Testis (tissue), 2 donors: ENCODE measurements at regions not wholly inside any gene's neighbourhood (a gene's known extent, or its start where the extent isn't known, plus 50 kb on each side); places are given as distances from the start of the nearest gene placed in this dataset.
"Not testable (repeated sequence)": the region's sequence is repeated elsewhere in the genome, so short reads cannot be mapped to it uniquely, and the experiment has no call there.

Source experiments
- DNase-seq: peaks from one replicate; pipeline ENCODE4 v3.0.0-alpha.2; 2019
- H3K27ac ChIP-seq, 2 donors: fragments of 200-600 bp; sonication (generic); one replicate each; pipeline ENCODE4 v1.5.1; 2019
- H3K27me3 ChIP-seq: fragments of 200-600 bp; sonication (generic); one replicate; pipeline ENCODE4 v1.5.1; 2019
- H3K36me3 ChIP-seq: fragments of 200-600 bp; sonication (generic); one replicate; pipeline ENCODE4 v1.5.1; 2017; ENCODE audit warnings: low read depth; ENCODE audit errors: missing control alignments
- H3K4me1 ChIP-seq: fragments of 200-600 bp; sonication (generic); one replicate; pipeline ENCODE4 v1.5.1; 2019
- H3K4me3 ChIP-seq, 2 donors: fragments of 200-600 bp; sonication (generic); one replicate each; pipeline ENCODE4 v1.5.1; 2017 to 2019
- H3K9me3 ChIP-seq: fragments of 200-600 bp; sonication (generic); one replicate; pipeline ENCODE4 v1.5.1; 2017
- POLR2A ChIP-seq: fragments of 450-650 bp; IDR thresholded peaks from one replicate; pipeline ENCODE4 v1.6.1; 2017; ENCODE audit warnings: antibody characterized with exemption, mild to moderate bottlenecking, moderate library complexity
- WGBS, 2 donors: methylation state at CpG; one replicate each; pipeline ENCODE4 v1.1.5; 2018; 5-methylcytosine and 5-hydroxymethylcytosine counted together
- intact Hi-C: fragments of 100-400 bp; cut with DNase I; formaldehyde crosslinking; loops from one replicate; pipeline ENCODE4 v1.15.1; 2023; ENCODE audit warnings: low total_unique reads
- small RNA-seq, 2 donors: library from RNA; depleted of rRNA; stranded (forward); fragments of <200 nt; gene quantifications; one replicate each; pipeline ENCODE3, GENCODE V24; 2016
- TF ChIP-seq, protein P1 (sequence below), 3 experiments: fragments of 450-650 bp in 2 of 3; fragments of 200-600 bp in 1 of 3; sonication (generic) in 1 of 3; IDR thresholded peaks; one replicate each; pipeline ENCODE4 v1.5.1; 2016 to 2019; ENCODE audit warnings: antibody characterized with exemption in 3 of 3, mild to moderate bottlenecking in 2 of 3, moderate library complexity in 1 of 3

DNA sequence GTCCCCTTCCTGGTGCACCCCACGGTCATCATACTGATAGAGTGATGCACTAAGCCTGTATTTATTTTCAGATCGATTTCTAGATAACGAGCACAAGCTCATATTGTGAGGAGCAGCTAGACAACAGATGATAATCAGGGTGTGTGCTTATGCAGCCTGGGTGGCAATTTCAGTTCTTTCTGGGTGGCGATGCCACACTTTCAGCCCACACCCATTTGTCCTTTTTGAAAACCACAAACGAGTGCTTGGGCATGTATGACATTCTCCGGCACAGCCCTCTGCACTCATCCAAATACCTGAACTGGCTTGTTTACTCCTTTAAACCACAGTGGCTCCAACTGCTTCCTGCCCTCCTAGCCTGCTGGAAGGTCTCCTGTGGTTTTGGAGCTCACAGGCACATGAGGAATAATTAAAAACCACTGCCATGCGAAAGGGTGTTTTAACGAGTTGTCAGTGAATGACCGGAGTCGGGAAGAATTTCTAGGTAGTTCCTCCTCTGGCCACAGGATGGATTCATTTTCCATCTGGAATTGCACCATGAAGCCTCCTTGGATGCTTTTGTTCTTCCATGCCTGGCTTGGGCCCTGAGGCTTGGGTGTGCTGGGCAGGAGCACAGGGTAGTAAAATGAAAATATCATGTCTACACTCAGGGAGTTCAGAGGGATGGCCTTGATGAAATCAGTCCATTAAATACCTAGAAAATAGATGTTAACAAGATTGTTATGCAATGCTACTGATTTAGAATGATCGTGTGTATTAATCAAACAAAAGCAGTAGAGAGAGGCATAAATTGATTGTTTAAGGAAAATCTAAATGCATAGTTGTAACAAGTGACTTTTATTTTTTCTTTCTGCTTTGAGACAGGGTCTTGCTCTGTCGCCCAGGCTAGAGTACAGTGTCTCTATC is 52.4 kb upstream of the ITGB1 start:
- Histone ChIP-seq H3K4me1 (no peaks in the 10 kb centered on the region), H3K9me3 (no peaks in the 10 kb centered on the region), H3K4me3 (no peak overlapping the region), H3K27ac (no peak overlapping the region), H3K36me3 (no peaks in the 10 kb centered on the region), H3K27me3 (no peaks in the 10 kb centered on the region)
- WGBS, 2 donors = 59 to 62% methylated on average over 11 to 12 of the region's 12 CpGs
- TF ChIP-seq, protein P1, sequence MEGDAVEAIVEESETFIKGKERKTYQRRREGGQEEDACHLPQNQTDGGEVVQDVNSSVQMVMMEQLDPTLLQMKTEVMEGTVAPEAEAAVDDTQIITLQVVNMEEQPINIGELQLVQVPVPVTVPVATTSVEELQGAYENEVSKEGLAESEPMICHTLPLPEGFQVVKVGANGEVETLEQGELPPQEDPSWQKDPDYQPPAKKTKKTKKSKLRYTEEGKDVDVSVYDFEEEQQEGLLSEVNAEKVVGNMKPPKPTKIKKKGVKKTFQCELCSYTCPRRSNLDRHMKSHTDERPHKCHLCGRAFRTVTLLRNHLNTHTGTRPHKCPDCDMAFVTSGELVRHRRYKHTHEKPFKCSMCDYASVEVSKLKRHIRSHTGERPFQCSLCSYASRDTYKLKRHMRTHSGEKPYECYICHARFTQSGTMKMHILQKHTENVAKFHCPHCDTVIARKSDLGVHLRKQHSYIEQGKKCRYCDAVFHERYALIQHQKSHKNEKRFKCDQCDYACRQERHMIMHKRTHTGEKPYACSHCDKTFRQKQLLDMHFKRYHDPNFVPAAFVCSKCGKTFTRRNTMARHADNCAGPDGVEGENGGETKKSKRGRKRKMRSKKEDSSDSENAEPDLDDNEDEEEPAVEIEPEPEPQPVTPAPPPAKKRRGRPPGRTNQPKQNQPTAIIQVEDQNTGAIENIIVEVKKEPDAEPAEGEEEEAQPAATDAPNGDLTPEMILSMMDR (IDR thresholded peaks at IDR 0.05) = peak in 2 of 3 experiments; percentile 16 to 26
- no peak for TF ChIP-seq POLR2A
- intact Hi-C loops = no loop called here
- no peak for DNase-seq

DNA sequence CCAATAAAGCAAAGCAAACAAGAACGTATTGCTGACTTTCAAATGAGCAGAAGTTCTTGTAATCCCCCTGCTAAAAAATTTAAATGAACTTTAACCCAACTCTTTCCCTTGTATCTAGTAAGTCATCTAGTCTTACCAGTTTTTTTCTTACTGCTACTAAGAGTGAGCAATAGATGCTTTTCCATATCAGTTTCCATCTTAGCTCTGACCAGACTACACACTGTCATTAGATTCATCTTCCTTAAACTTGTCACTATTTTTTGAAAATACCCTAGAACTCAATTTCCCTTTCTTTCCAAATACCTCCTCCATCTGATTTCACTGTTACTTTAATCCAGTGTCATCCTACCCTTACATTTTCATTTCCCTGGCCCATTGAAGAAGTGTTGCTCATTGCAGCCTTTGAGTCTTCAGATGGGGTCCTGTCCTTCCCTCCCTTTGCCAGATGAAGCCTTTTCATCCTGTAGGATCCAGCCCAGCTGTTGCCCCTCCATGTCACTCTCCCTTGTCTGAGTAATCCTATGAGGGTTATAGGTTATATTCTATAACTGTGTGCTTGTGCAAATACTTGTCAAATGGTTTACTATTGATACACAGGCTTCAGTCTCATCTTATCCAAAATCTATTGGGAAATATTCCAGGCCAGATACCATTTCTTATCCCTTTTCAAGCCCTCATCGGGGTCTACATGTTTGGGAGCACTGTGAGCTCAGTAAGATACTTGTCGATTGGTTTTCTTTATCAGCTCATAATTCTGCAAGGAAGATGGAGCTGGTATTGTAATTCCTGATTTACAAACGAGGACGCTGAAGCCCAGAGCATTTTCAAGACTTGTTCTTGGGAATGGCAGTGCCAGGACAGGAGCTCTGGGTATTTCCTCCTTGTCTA is 51.5 kb upstream of the ITGB1 start:
- Histone ChIP-seq H3K4me1 (peaks cover 6% of the 10 kb centered on the region), H3K27me3 (no peaks in the 10 kb centered on the region), H3K36me3 (no peaks in the 10 kb centered on the region), H3K27ac (no peak overlapping the region), H3K9me3 (no peaks in the 10 kb centered on the region), H3K4me3 (no peak overlapping the region)
- 73 to 80% methylated on average over 5 of the region's 5 CpGs for WGBS, 2 donors
- no peak for DNase-seq
- intact Hi-C loops = loop anchor here (5.0 kb wide), 1 partner anchor 217 kb away; no protein-coding TSS in a partner anchor
- TF ChIP-seq, protein P1 (IDR thresholded peaks at IDR 0.05) = no peak
- no peak for TF ChIP-seq POLR2A

DNA sequence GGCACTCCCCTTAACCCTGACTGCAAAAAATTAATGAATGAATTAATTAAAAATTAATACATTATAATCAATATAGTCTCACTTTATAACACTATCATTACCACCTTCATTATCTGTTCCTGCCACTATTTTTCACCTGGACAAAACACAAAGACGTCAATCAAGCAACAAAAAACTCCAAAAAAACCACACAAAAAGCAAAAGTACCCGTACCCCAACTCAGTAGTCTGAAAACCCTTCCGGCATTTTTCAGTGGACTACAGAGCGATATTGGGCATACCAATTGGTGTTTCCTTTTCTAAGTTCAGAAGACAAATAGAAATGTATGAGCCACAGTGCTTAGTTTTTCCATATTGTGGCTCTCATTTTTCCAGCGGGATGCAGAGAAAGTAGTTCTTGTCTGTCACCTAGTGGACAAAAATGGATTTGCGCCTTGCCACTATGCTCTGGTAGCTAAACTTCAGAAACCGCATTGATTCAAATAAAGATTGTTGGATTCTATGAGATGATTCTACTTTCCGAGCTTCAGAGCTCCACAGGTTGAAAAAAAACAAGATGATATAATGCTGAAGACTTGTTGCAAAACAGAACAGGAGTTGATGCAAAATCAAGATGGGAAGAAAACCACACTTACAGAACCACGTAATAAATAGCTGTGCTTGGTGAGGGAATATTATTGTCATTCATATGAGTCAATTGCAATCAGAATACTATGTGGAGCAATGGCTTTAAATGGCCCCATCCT is 50.6 kb upstream of the ITGB1 start:
- no peak for TF ChIP-seq POLR2A
- TF ChIP-seq, protein P1 (IDR thresholded peaks at IDR 0.05) = peak; percentile 91 to 98 (median 98)
- H3K36me3 ChIP-seq = no peaks in the 10 kb centered on the region
- intact Hi-C loops = loop anchor here (5.0 kb wide), 1 partner anchor 216 kb away; no protein-coding TSS in a partner anchor
- WGBS, 2 donors = 28 to 37% methylated on average over 9 of the region's 9 CpGs
- peak; percentile 84 for DNase-seq
- H3K27me3 ChIP-seq = no peaks in the 10 kb centered on the region
- peaks cover 6% of the 10 kb centered on the region for H3K4me1 ChIP-seq
- no peak overlapping the region for H3K4me3 ChIP-seq
- no peaks in the 10 kb centered on the region for H3K9me3 ChIP-seq
- no peak overlapping the region for H3K27ac ChIP-seq

DNA sequence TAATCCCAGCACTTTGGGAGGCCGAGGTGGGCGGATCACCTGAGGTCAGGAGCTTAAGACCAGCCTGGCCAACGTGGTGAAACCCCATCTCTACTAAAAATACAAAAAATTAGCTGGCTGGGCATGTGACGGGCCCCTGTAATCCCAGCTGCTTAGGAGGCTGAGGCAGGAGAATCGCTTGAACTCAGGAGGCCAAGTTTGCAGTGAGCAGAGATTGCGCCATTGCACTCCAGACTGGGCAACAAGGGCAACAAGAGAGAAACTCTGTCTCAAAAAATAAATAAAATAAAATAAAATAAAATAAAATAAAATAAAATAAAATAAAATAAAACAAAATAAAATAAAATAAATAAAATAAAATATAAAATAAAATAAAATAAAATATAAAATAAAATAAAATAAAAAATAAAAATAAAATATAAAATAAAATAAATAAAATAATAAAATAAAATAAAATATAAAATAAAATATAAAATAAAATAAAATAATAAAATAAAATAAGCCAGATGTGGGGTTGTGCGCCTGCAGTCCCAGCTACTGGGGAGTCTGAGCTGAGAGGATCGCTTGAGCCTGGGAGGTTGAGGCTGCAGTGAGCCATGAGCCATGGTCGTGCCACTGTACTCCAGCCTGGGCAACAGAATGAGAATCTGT is 49.8 kb upstream of the ITGB1 start:
- DNase-seq, H3K4me3 ChIP-seq, H3K36me3 ChIP-seq, H3K4me1 ChIP-seq, H3K9me3 ChIP-seq, H3K27ac ChIP-seq, H3K27me3 ChIP-seq: not testable (repeated sequence)
- intact Hi-C loops = loop anchor here (5.0 kb wide), 1 partner anchor 216 kb away; no protein-coding TSS in a partner anchor
- WGBS, 2 donors = 94 to 95% methylated on average over 9 of the region's 9 CpGs

Small RNAs in the stretch of these regions (small RNA-seq; reads per million reads assigned to genes)
- 0 reads per million in 2 donors for gene AL365203.1
- 0 reads per million in 2 donors for gene MTND4LP11
- 0 reads per million in 2 donors for gene RN7SL847P
